22Rv1 (cell line): ENCODE measurements at regions not wholly inside any gene's neighbourhood (a gene's known extent, or its start where the extent isn't known, plus 50 kb on each side); places are given as distances from the start of the nearest gene placed in this dataset.

Experiments used
- ZFX ChIP-seq: fragments of 450-650 bp; IDR thresholded peaks from 2 replicates; pipeline ENCODE4 v1.6.1; 2017; ENCODE audit warnings: antibody characterized with exemption, borderline replicate concordance
- TF ChIP-seq, protein P1 (sequence below): fragments of 450-650 bp; IDR thresholded peaks from 2 replicates; pipeline ENCODE4 v1.5.1; 2017; ENCODE audit warnings: mild to moderate bottlenecking

DNA sequence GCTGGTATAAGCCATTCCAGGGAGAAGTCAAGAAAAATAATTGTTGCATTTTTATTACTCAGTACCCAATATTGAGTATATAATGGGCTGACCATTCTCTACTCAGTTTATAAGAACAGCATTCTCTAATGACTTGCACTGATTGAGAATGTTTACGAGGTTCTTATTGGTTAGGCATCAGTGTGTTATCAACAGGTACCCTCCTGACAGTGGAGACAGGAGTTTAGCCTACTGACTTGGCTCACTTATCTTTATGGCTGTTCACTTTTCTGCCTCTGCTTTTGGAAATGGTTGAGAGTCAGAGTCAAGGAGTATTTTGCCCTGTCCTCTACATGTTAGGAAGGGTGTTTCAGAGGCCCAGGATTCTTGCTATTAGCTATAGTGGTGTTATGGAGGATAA is 228.0 kb upstream of the RGS6 start:
- TF ChIP-seq, protein P1, sequence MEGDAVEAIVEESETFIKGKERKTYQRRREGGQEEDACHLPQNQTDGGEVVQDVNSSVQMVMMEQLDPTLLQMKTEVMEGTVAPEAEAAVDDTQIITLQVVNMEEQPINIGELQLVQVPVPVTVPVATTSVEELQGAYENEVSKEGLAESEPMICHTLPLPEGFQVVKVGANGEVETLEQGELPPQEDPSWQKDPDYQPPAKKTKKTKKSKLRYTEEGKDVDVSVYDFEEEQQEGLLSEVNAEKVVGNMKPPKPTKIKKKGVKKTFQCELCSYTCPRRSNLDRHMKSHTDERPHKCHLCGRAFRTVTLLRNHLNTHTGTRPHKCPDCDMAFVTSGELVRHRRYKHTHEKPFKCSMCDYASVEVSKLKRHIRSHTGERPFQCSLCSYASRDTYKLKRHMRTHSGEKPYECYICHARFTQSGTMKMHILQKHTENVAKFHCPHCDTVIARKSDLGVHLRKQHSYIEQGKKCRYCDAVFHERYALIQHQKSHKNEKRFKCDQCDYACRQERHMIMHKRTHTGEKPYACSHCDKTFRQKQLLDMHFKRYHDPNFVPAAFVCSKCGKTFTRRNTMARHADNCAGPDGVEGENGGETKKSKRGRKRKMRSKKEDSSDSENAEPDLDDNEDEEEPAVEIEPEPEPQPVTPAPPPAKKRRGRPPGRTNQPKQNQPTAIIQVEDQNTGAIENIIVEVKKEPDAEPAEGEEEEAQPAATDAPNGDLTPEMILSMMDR: no peak
- TF ChIP-seq ZFX: no peak
